ENCODE measurements at regions not wholly inside any gene's neighbourhood (a gene's known extent, or its start where the extent isn't known, plus 50 kb on each side); places are given as distances from the start of the nearest gene placed in this dataset.

- no peak overlapping the region for H3K27ac Mint-ChIP-seq
- H3K4me3 Mint-ChIP-seq, result no peak overlapping the region
- CTCF ChIA-PET, result no interaction called here
Observed at GRCh38 chrX:113741744-113742143, 842.1 kb upstream of the HTR2C start.

GRCh38 chrX:113728937-113729336, 854.9 kb upstream of the HTR2C start:
- Mint-ChIP-seq H3K4me3 (no peak overlapping the region), H3K9me3 (peaks cover 4% of the 10 kb centered on the region), H3K27me3 (no peaks in the 10 kb centered on the region), H3K36me3 (no peaks in the 10 kb centered on the region), H3K27ac (no peak overlapping the region), H3K4me1 (no peaks in the 10 kb centered on the region)
- CTCF ChIA-PET, result no interaction called here
- no peak for DNase-seq

More at GRCh38 chrX:113741744-113742143, 842.1 kb upstream of the HTR2C start:
- H3K4me1 Mint-ChIP-seq, result no peaks in the 10 kb centered on the region
- no peaks in the 10 kb centered on the region for H3K27me3 Mint-ChIP-seq
- no peak for DNase-seq
- no peaks in the 10 kb centered on the region for H3K36me3 Mint-ChIP-seq
- no peaks in the 10 kb centered on the region for H3K9me3 Mint-ChIP-seq

GRCh38 chrX:113726898-113727297, 857.0 kb upstream of the HTR2C start:
- H3K4me3 Mint-ChIP-seq, result no peak overlapping the region
- H3K27ac Mint-ChIP-seq, result no peak overlapping the region
- CTCF ChIA-PET, result no interaction called here
- no peaks in the 10 kb centered on the region for H3K27me3 Mint-ChIP-seq
- H3K36me3 Mint-ChIP-seq, result no peaks in the 10 kb centered on the region
- no peaks in the 10 kb centered on the region for H3K4me1 Mint-ChIP-seq
- no peak for DNase-seq
- H3K9me3 Mint-ChIP-seq, result no peaks in the 10 kb centered on the region

GRCh38 chrX:113726466-113726865, 857.4 kb upstream of the HTR2C start:
- no peak for DNase-seq
- H3K4me1 Mint-ChIP-seq, result no peaks in the 10 kb centered on the region
- H3K27ac Mint-ChIP-seq, result no peak overlapping the region
- no peaks in the 10 kb centered on the region for H3K9me3 Mint-ChIP-seq
- CTCF ChIA-PET, result no interaction called here
- no peaks in the 10 kb centered on the region for H3K27me3 Mint-ChIP-seq
- H3K36me3 Mint-ChIP-seq, result no peaks in the 10 kb centered on the region
- H3K4me3 Mint-ChIP-seq, result no peak overlapping the region

- no peak overlapping the region for H3K27ac Mint-ChIP-seq
- no peaks in the 10 kb centered on the region for H3K27me3 Mint-ChIP-seq
- H3K9me3 Mint-ChIP-seq, result no peaks in the 10 kb centered on the region
- H3K4me1 Mint-ChIP-seq, result no peaks in the 10 kb centered on the region
- no peak overlapping the region for H3K4me3 Mint-ChIP-seq
- no peak for DNase-seq
- no peaks in the 10 kb centered on the region for H3K36me3 Mint-ChIP-seq
- CTCF ChIA-PET, result no interaction called here
Observed at GRCh38 chrX:113726009-113726408, 857.9 kb upstream of the HTR2C start.

- Mint-ChIP-seq H3K36me3 (no peaks in the 10 kb centered on the region), H3K4me1 (no peaks in the 10 kb centered on the region), H3K4me3 (no peak overlapping the region), H3K9me3 (peaks cover 2% of the 10 kb centered on the region), H3K27ac (no peak overlapping the region), H3K27me3 (no peaks in the 10 kb centered on the region)
- CTCF ChIA-PET, result no interaction called here
- DNase-seq, result no peak
Observed at GRCh38 chrX:113699939-113700338, 859.3 kb upstream of the AMOT start.

- H3K27me3 Mint-ChIP-seq, result no peaks in the 10 kb centered on the region
- no peak overlapping the region for H3K4me3 Mint-ChIP-seq
- CTCF ChIA-PET, result no interaction called here
- no peak for DNase-seq
- H3K9me3 Mint-ChIP-seq, result peaks cover 2% of the 10 kb centered on the region
- no peaks in the 10 kb centered on the region for H3K4me1 Mint-ChIP-seq
- H3K27ac Mint-ChIP-seq, result no peak overlapping the region
- H3K36me3 Mint-ChIP-seq, result no peaks in the 10 kb centered on the region
Observed at GRCh38 chrX:113675278-113675677, 834.6 kb upstream of the AMOT start.

- CTCF ChIA-PET, result no interaction called here
- Mint-ChIP-seq H3K27me3 (no peaks in the 10 kb centered on the region), H3K9me3 (no peaks in the 10 kb centered on the region), H3K27ac (no peak overlapping the region), H3K4me1 (no peaks in the 10 kb centered on the region), H3K4me3 (no peak overlapping the region), H3K36me3 (no peaks in the 10 kb centered on the region)
- no peak for DNase-seq
Observed at GRCh38 chrX:113651306-113651705, 810.7 kb upstream of the AMOT start.

- CTCF ChIA-PET, result no interaction called here
- Mint-ChIP-seq H3K36me3 (no peaks in the 10 kb centered on the region), H3K27ac (no peak overlapping the region), H3K27me3 (no peaks in the 10 kb centered on the region), H3K9me3 (no peaks in the 10 kb centered on the region), H3K4me1 (no peaks in the 10 kb centered on the region), H3K4me3 (no peak overlapping the region)
- DNase-seq, result no peak
Observed at GRCh38 chrX:113644426-113644825, 803.8 kb upstream of the AMOT start.

- no peaks in the 10 kb centered on the region for H3K9me3 Mint-ChIP-seq
- H3K27ac Mint-ChIP-seq, result no peak overlapping the region
- CTCF ChIA-PET, result no interaction called here
- H3K4me3 Mint-ChIP-seq, result no peak overlapping the region
- DNase-seq, result no peak
- no peaks in the 10 kb centered on the region for H3K27me3 Mint-ChIP-seq
- no peaks in the 10 kb centered on the region for H3K36me3 Mint-ChIP-seq
- H3K4me1 Mint-ChIP-seq, result no peaks in the 10 kb centered on the region
Observed at GRCh38 chrX:113634565-113634964, 793.9 kb upstream of the AMOT start.

GRCh38 chrX:113629326-113629725, 788.7 kb upstream of the AMOT start:
- no peak for DNase-seq
- H3K36me3 Mint-ChIP-seq, result no peaks in the 10 kb centered on the region
- CTCF ChIA-PET, result no interaction called here
- H3K4me3 Mint-ChIP-seq, result no peak overlapping the region
- no peak overlapping the region for H3K27ac Mint-ChIP-seq
- H3K4me1 Mint-ChIP-seq, result no peaks in the 10 kb centered on the region
- no peaks in the 10 kb centered on the region for H3K27me3 Mint-ChIP-seq
- peaks cover 2% of the 10 kb centered on the region for H3K9me3 Mint-ChIP-seq

- no peak for DNase-seq
- H3K36me3 Mint-ChIP-seq, result no peaks in the 10 kb centered on the region
- H3K27me3 Mint-ChIP-seq, result no peaks in the 10 kb centered on the region
- CTCF ChIA-PET, result no interaction called here
- H3K27ac Mint-ChIP-seq, result no peak overlapping the region
- no peak overlapping the region for H3K4me3 Mint-ChIP-seq
- H3K4me1 Mint-ChIP-seq, result no peaks in the 10 kb centered on the region
- H3K9me3 Mint-ChIP-seq, result peaks cover 2% of the 10 kb centered on the region
Observed at GRCh38 chrX:113594123-113594841, 753.7 kb upstream of the AMOT start.

- H3K27ac Mint-ChIP-seq, result no peak overlapping the region
- H3K9me3 Mint-ChIP-seq, result no peaks in the 10 kb centered on the region
- CTCF ChIA-PET, result no interaction called here
- no peaks in the 10 kb centered on the region for H3K36me3 Mint-ChIP-seq
- no peak overlapping the region for H3K4me3 Mint-ChIP-seq
- H3K4me1 Mint-ChIP-seq, result no peaks in the 10 kb centered on the region
- DNase-seq, result no peak
- no peaks in the 10 kb centered on the region for H3K27me3 Mint-ChIP-seq
Observed at GRCh38 chrX:113586281-113586898, 745.8 kb upstream of the AMOT start.

- Mint-ChIP-seq H3K4me3 (no peak overlapping the region), H3K27me3 (no peaks in the 10 kb centered on the region), H3K36me3 (no peaks in the 10 kb centered on the region), H3K9me3 (no peaks in the 10 kb centered on the region), H3K4me1 (no peaks in the 10 kb centered on the region), H3K27ac (no peak overlapping the region)
- no peak for DNase-seq
- CTCF ChIA-PET, result no interaction called here
Observed at GRCh38 chrX:113580486-113580885, 739.9 kb upstream of the AMOT start.

- H3K4me3 Mint-ChIP-seq, result no peak overlapping the region
- CTCF ChIA-PET, result no interaction called here
- H3K36me3 Mint-ChIP-seq, result no peaks in the 10 kb centered on the region
- H3K27me3 Mint-ChIP-seq, result no peaks in the 10 kb centered on the region
- no peak overlapping the region for H3K27ac Mint-ChIP-seq
- no peak for DNase-seq
- H3K9me3 Mint-ChIP-seq, result no peaks in the 10 kb centered on the region
- no peaks in the 10 kb centered on the region for H3K4me1 Mint-ChIP-seq
Observed at GRCh38 chrX:113558576-113558975, 717.9 kb upstream of the AMOT start.

All from activated naive CD4-positive, alpha-beta T cell treated with anti-CD3 and anti-CD28 coated beads, Interleukin-2, amount 10 ng/mL, durations not matched to agents 7 days and 5 days (primary cell).